ENCODE measurements at regions not wholly inside any gene's neighbourhood (a gene's known extent, or its start where the extent isn't known, plus 50 kb on each side); places are given as distances from the start of the nearest gene placed in this dataset.
"Not testable (repeated sequence)": the region's sequence is repeated elsewhere in the genome, so short reads cannot be mapped to it uniquely, and the experiment has no call there.

- no peak overlapping the region for H3K27ac ChIP-seq
- no peak overlapping the region for H3K9ac ChIP-seq
- no peaks in the 10 kb centered on the region for H3K27me3 ChIP-seq
- no peak overlapping the region for H3K4me3 ChIP-seq
- H3K9me3 ChIP-seq (replicated peaks in 1 of 11): no peaks in the 10 kb centered on the region
- no peaks in the 10 kb centered on the region for H4K20me1 ChIP-seq
- H3K36me3 ChIP-seq: no peaks in the 10 kb centered on the region
- TF ChIP-seq Cebpa-rat (IDR thresholded peaks at IDR 0.05): no peak
- peaks cover 0 to 8% (median 0%) of the 10 kb centered on the region in 10 experiments; a peak in 2 of 20 replicates for H3K4me1 ChIP-seq
- no peak overlapping the region for H3K4me2 ChIP-seq
These were observed 498.9 kb downstream of the BCKDHB start for GRCh38 chr6:80605165-80605989.

GRCh38 chr6:80603679-80604078 is 497.2 kb downstream of the BCKDHB start:
- Histone ChIP-seq H3K9ac (no peak overlapping the region), H3K27ac (no peak overlapping the region), H3K9me3 (replicated peaks in 1 of 11) (no peaks in the 10 kb centered on the region), H3K4me1 (peaks cover 0 to 8% (median 0%) of the 10 kb centered on the region in 10 experiments; a peak in 2 of 20 replicates), H4K20me1 (no peaks in the 10 kb centered on the region), H3K36me3 (no peaks in the 10 kb centered on the region), H3K4me2 (no peak overlapping the region), H3K4me3 (no peak overlapping the region), H3K27me3 (no peaks in the 10 kb centered on the region)
- TF ChIP-seq Cebpa-rat (IDR thresholded peaks at IDR 0.05): no peak

- Histone ChIP-seq H4K20me1 (no peaks in the 10 kb centered on the region), H3K27me3 (no peaks in the 10 kb centered on the region), H3K27ac (no peak overlapping the region), H3K9me3 (replicated peaks in 1 of 11) (no peaks in the 10 kb centered on the region), H3K4me3 (no peak overlapping the region), H3K9ac (no peak overlapping the region), H3K4me2 (no peak overlapping the region), H3K4me1 (no peaks in the 10 kb centered on the region), H3K36me3 (no peaks in the 10 kb centered on the region)
- TF ChIP-seq Cebpa-rat (IDR thresholded peaks at IDR 0.05): no peak
These were observed 488.0 kb downstream of the BCKDHB start for GRCh38 chr6:80594461-80594860.

GRCh38 chr6:80592436-80592835 is 486.0 kb downstream of the BCKDHB start:
- H3K27ac ChIP-seq: no peak overlapping the region
- TF ChIP-seq Cebpa-rat (IDR thresholded peaks at IDR 0.05): no peak

GRCh38 chr6:80586242-80586641 is 479.8 kb downstream of the BCKDHB start:
- H3K4me3 ChIP-seq: no peak overlapping the region
- peaks cover 9 to 15% (median 12%) of the 10 kb centered on the region in 11 experiments; a peak in 13 of 22 replicates for H3K9me3 ChIP-seq (replicated peaks in 1 of 11)
- H3K36me3 ChIP-seq: no peaks in the 10 kb centered on the region
- H4K20me1 ChIP-seq: no peaks in the 10 kb centered on the region
- H3K4me2 ChIP-seq: no peak overlapping the region
- no peak for TF ChIP-seq Cebpa-rat (IDR thresholded peaks at IDR 0.05)
- no peaks in the 10 kb centered on the region for H3K4me1 ChIP-seq
- H3K27me3 ChIP-seq: no peaks in the 10 kb centered on the region
- no peak overlapping the region for H3K9ac ChIP-seq
- H3K27ac ChIP-seq: no peak overlapping the region

More at GRCh38 chr6:80592436-80592835, 486.0 kb downstream of the BCKDHB start:
- Histone ChIP-seq H3K4me1 (no peaks in the 10 kb centered on the region), H3K4me3 (no peak overlapping the region), H3K4me2 (no peak overlapping the region), H3K9ac (no peak overlapping the region), H3K9me3 (replicated peaks in 1 of 11) (0 out of 22 replicates have a peak, but pooled peaks cover 0 to under 1% (median 0%) of the 10 kb centered on the region in 11 experiments), H3K27me3 (no peaks in the 10 kb centered on the region), H3K36me3 (no peaks in the 10 kb centered on the region), H4K20me1 (no peaks in the 10 kb centered on the region)

- H3K4me3 ChIP-seq: no peak overlapping the region
- no peak overlapping the region for H3K4me2 ChIP-seq
- H3K9me3 ChIP-seq (replicated peaks in 1 of 11): no peaks in the 10 kb centered on the region
- H3K36me3 ChIP-seq: no peaks in the 10 kb centered on the region
- H3K27me3 ChIP-seq: no peaks in the 10 kb centered on the region
- no peaks in the 10 kb centered on the region for H4K20me1 ChIP-seq
- TF ChIP-seq Cebpa-rat (IDR thresholded peaks at IDR 0.05): no peak
- no peak overlapping the region for H3K27ac ChIP-seq
- no peak overlapping the region for H3K9ac ChIP-seq
- no peaks in the 10 kb centered on the region for H3K4me1 ChIP-seq
These were observed 473.0 kb downstream of the BCKDHB start for GRCh38 chr6:80579391-80580023.

- H3K4me1 ChIP-seq; H3K36me3 ChIP-seq; H3K4me3 ChIP-seq; H3K9ac ChIP-seq; H3K4me2 ChIP-seq; H3K9me3 ChIP-seq (replicated peaks in 1 of 11); H4K20me1 ChIP-seq; H3K27me3 ChIP-seq; H3K27ac ChIP-seq: not testable (repeated sequence)
These were observed 466.8 kb downstream of the BCKDHB start for GRCh38 chr6:80573320-80573719.

- Histone ChIP-seq H3K4me2 (no peak overlapping the region), H3K36me3 (no peaks in the 10 kb centered on the region), H3K9me3 (replicated peaks in 1 of 11) (no peaks in the 10 kb centered on the region), H3K4me3 (no peak overlapping the region), H3K27ac (no peak overlapping the region), H3K4me1 (no peaks in the 10 kb centered on the region), H3K27me3 (no peaks in the 10 kb centered on the region), H3K9ac (no peak overlapping the region), H4K20me1 (no peaks in the 10 kb centered on the region)
- no peak for TF ChIP-seq Cebpa-rat (IDR thresholded peaks at IDR 0.05)
These were observed 459.9 kb downstream of the BCKDHB start for GRCh38 chr6:80566361-80566760.

GRCh38 chr6:80553071-80553740 is 446.7 kb downstream of the BCKDHB start:
- Histone ChIP-seq H4K20me1 (no peaks in the 10 kb centered on the region), H3K9ac (no peak overlapping the region), H3K36me3 (no peaks in the 10 kb centered on the region), H3K4me1 (no peaks in the 10 kb centered on the region), H3K27ac (no peak overlapping the region), H3K4me3 (no peak overlapping the region), H3K4me2 (no peak overlapping the region), H3K27me3 (no peaks in the 10 kb centered on the region), H3K9me3 (replicated peaks in 1 of 11) (no peaks in the 10 kb centered on the region)
- no peak for TF ChIP-seq Cebpa-rat (IDR thresholded peaks at IDR 0.05)
